HG02973 (cell line): ENCODE measurements at regions not wholly inside any gene's neighbourhood (a gene's known extent, or its start where the extent isn't known, plus 50 kb on each side); places are given as distances from the start of the nearest gene placed in this dataset.
"Not testable (repeated sequence)": the region's sequence is repeated elsewhere in the genome, so short reads cannot be mapped to it uniquely, and the experiment has no call there.

Experiments used
- ATAC-seq: cut with Tn5 transposase; IDR thresholded peaks from one replicate; pipeline ENCODE4 v1.9.1; 2021; ENCODE audit warnings: moderate library complexity; ENCODE audit not compliant: unreplicated experiment

DNA sequence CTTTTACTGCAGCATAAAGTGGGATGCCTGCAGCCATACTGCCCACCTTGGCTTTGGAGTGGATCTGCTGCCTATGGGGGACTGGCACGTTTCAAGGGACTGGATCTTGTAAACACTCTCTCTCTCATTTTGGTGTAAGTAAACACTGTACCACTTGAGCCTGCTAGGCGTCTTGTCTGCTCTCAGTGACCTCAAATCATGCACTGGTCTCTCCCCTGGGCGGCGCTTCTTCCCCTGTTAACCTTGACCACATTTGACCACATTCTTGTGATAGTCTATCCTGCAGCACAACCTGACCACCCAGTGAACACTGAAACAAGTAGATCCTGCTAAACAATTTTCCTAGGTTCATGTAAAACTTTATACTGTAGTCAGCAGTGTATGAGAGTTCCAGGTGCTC, 82.6 kb upstream of the HNMT start:
- no peak for ATAC-seq

GRCh38 chr2:137886083-137886831, 78.0 kb upstream of the HNMT start:
- no peak for ATAC-seq

DNA sequence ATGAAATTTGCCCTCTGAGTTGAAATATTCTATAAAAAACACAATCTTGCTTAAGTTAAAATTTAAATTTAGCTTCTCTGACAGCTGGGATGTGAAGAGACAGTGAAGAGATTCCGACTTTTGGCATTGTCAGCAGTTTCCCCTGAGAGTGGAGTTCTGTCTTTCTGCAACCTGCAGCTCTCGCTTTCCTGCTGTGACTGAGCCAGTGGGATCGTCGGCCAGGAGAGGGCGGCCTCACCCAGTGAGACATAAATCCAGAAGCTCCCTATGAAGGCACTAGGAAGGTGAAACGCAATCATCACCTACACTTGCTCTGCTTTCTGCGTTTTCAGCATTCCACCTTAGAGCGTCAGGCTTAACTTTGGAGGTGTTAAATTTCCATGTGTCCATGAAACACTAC, 75.4 kb upstream of the HNMT start:
- no peak for ATAC-seq

- no peak for ATAC-seq
These were observed 71.5 kb upstream of the HNMT start for GRCh38 chr2:137892739-137893138.

DNA sequence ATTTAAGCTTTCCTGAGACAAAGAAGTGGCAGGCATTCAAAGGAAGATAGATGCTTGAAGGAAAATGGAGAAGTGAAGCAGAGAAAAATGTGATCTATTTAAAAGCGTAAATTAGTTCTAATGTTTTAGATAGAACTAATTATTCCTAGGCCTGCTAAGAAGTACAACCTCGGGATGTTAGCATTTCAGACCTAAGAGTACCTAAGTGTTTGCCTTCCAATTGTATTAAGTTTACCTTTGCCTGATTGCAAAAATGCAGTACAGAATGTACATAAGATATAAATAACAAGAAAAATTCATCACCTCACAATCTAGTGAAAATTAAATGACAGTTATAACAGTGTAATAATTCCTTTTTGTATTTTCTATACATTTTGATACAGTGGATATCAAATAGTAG, 71.1 kb upstream of the HNMT start:
- no peak for ATAC-seq

DNA sequence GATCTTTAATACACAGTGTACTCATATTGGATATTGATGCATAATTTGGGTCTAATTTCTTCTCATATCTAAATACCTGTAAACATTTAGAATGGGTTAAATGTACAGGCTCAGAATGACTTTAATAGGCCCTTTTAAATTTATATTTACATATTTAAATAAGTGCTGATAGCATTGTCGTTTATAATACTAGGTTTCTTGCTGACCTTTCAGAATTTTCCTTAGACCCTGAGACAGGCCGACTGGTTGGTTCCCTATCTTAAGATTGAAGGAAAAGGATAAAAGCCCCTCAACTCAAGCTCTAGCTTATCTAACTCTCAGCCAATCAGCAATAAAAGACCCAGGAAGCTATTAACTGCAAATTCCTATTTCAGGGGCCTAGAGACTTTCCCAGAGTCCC, 67.8 kb upstream of the HNMT start:
- no peak for ATAC-seq

GRCh38 chr2:137897082-137897481, 67.2 kb upstream of the HNMT start:
- ATAC-seq, result no peak

GRCh38 chr2:137900421-137901141, 63.7 kb upstream of the HNMT start:
- ATAC-seq, result no peak

GRCh38 chr2:137910641-137911040, 53.6 kb upstream of the HNMT start:
- ATAC-seq, result no peak

GRCh38 chr2:137912371-137912770, 51.9 kb upstream of the HNMT start:
- no peak for ATAC-seq

DNA sequence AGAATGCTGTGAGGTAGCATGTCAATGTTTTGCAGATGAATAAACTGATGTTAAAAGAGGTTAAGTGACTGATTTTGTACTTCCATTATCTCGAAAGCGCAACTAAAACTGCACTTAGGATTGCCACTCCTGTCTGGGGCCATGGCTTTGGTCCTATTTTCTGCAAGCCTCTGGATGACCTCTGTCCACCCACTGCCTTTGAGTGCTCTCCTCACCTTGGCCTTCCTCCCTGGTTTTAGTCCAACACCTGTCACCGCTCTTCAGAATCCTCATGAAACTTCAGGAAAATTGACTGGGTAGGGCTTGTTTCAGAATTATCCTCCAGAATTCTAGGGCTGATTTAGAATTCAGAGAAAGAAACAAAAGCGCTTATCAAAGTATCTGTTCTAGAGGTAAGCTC, 51.1 kb upstream of the HNMT start:
- ATAC-seq, result no peak

DNA sequence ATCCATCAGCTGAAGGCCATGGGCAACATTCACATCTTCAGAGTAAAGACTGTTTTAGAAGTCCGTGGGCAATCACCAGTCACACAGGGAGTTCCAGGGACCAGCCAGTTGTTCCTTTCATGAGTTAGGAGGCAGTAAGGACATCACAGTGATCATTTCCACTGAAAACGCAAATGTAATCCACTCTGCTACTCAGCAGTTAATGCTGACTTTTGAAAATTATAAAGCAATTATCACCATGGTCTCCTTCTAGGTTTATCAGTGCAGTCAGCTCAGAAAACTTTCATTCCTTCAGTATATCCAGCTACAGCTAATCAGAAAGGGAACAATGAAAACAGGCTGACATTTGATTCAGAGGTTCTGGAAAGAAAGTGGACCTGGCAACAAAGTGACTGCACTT, 50.6 kb upstream of the HNMT start:
- ATAC-seq, result not testable (repeated sequence)
